ENCODE measurements at regions not wholly inside any gene's neighbourhood (a gene's known extent, or its start where the extent isn't known, plus 50 kb on each side); places are given as distances from the start of the nearest gene placed in this dataset.

DNA sequence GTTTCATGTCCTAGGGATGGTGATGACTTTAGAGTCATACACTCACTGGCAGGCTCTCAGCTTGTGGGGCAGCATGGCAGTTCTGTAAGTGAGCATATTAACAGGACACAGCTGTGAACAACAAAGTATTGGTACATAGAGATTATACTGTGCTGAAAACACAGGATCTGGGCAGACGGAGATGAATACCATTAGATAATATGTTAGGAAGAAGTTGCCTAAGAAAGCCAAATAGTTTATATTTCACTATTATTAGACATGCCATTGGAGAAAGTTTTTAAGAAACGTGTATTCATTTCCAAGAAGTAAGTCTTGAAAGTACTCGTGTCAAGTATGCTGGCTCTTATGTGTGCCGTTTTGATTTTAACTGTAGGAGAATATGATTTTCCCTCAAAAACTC, 274.5 kb downstream of the INHBA start:
- H3K4me2 ChIP-seq (ENCODE audit: low read length), result no peak overlapping the region
- POLR2A ChIA-PET, result interaction anchor here (0.9 kb wide), 1 partner anchor 25 kb away, joined by 3 read pairs; no protein-coding TSS in a partner anchor
- no peak for TF ChIP-seq EZH2phosphoT487 (IDR thresholded peaks at IDR 0.05; ENCODE audit: borderline replicate concordance, low read depth, low read length)
- TF ChIP-seq, protein P1, sequence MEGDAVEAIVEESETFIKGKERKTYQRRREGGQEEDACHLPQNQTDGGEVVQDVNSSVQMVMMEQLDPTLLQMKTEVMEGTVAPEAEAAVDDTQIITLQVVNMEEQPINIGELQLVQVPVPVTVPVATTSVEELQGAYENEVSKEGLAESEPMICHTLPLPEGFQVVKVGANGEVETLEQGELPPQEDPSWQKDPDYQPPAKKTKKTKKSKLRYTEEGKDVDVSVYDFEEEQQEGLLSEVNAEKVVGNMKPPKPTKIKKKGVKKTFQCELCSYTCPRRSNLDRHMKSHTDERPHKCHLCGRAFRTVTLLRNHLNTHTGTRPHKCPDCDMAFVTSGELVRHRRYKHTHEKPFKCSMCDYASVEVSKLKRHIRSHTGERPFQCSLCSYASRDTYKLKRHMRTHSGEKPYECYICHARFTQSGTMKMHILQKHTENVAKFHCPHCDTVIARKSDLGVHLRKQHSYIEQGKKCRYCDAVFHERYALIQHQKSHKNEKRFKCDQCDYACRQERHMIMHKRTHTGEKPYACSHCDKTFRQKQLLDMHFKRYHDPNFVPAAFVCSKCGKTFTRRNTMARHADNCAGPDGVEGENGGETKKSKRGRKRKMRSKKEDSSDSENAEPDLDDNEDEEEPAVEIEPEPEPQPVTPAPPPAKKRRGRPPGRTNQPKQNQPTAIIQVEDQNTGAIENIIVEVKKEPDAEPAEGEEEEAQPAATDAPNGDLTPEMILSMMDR (conservative IDR thresholded peaks at IDR 0.05; ENCODE audit: low read length), result no peak
- H3K4me3 ChIP-seq (ENCODE audit: low read depth, low read length, poor library complexity, severe bottlenecking), result no peak overlapping the region
- no peaks in the 10 kb centered on the region for H3K79me2 ChIP-seq (ENCODE audit: insufficient read depth, low read depth, low read length)
- no peaks in the 10 kb centered on the region for H3K4me1 ChIP-seq (ENCODE audit: insufficient read depth, low read length, poor library complexity, severe bottlenecking)
- no peak overlapping the region for H3K27ac ChIP-seq (ENCODE audit: low read depth, low read length, poor library complexity, severe bottlenecking)
- no peaks in the 10 kb centered on the region for H3K9me2 ChIP-seq (ENCODE audit: insufficient read depth, low read length)
- no peaks in the 10 kb centered on the region for H4K20me1 ChIP-seq (ENCODE audit: insufficient read depth, low read length)
- H2AFZ ChIP-seq (ENCODE audit: low read length), result no peak overlapping the region
- no peaks in the 10 kb centered on the region for H3K36me3 ChIP-seq (ENCODE audit: insufficient read depth, low read length)
- no peak for DNase-seq (ENCODE audit: low spot score)
- CTCF ChIA-PET (ENCODE audit: unreplicated experiment), result no interaction called here
- intact Hi-C loops (cut with micrococcal nuclease; ENCODE audit: unreplicated experiment), result no loop called here
- no TSS peak for BruUV-seq (replicated peaks)
- H3K9me3 ChIP-seq (ENCODE audit: low read length), result no peaks in the 10 kb centered on the region

- Histone ChIP-seq H2AFZ (ENCODE audit: low read length) (no peak overlapping the region), H3K36me3 (ENCODE audit: insufficient read depth, low read length) (no peaks in the 10 kb centered on the region), H3K4me1 (ENCODE audit: insufficient read depth, low read length, poor library complexity, severe bottlenecking) (no peaks in the 10 kb centered on the region), H3K4me3 (ENCODE audit: low read depth, low read length, poor library complexity, severe bottlenecking) (no peak overlapping the region), H3K79me2 (ENCODE audit: insufficient read depth, low read depth, low read length) (no peaks in the 10 kb centered on the region), H3K9me2 (ENCODE audit: insufficient read depth, low read length) (no peaks in the 10 kb centered on the region), H4K20me1 (ENCODE audit: insufficient read depth, low read length) (no peaks in the 10 kb centered on the region), H3K9me3 (ENCODE audit: low read length) (no peaks in the 10 kb centered on the region), H3K27ac (ENCODE audit: low read depth, low read length, poor library complexity, severe bottlenecking) (no peak overlapping the region), H3K4me2 (ENCODE audit: low read length) (no peak overlapping the region)
- ChIA-PET CTCF (ENCODE audit: unreplicated experiment) (no interaction called here), POLR2A (no interaction called here)
- no TSS peak for BruUV-seq (replicated peaks)
- TF ChIP-seq, protein P1 (conservative IDR thresholded peaks at IDR 0.05; ENCODE audit: low read length), result no peak
- no peak for TF ChIP-seq EZH2phosphoT487 (IDR thresholded peaks at IDR 0.05; ENCODE audit: borderline replicate concordance, low read depth, low read length)
- DNase-seq (ENCODE audit: low spot score), result no peak
- intact Hi-C loops (cut with micrococcal nuclease; ENCODE audit: unreplicated experiment), result no loop called here
These were observed 277.0 kb downstream of the INHBA start for GRCh38 chr7:41425926-41426325.

DNA sequence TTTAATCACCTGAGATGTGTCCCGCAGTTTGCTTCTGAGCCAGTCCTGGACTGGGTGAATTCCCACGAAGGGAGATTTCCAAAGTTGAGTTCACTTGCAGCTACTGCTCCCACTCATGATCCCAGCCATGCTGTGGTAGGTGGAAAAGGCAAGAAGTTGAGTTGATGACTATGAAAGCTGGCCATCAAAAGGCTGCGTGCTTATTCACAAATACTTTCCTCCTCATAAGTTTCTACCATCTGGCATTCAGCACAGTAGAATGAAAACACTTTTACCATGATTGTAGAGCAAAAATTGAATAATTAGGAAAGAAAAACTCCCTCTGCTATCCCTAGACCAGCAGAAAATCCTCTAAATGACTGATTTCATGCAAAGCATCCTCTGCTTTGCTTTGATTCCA, 281.8 kb downstream of the INHBA start:
- no peaks in the 10 kb centered on the region for H3K79me2 ChIP-seq (ENCODE audit: insufficient read depth, low read depth, low read length)
- BruUV-seq (replicated peaks), result no TSS peak
- no peaks in the 10 kb centered on the region for H3K36me3 ChIP-seq (ENCODE audit: insufficient read depth, low read length)
- no peak overlapping the region for H3K4me2 ChIP-seq (ENCODE audit: low read length)
- H3K9me2 ChIP-seq (ENCODE audit: insufficient read depth, low read length), result no peaks in the 10 kb centered on the region
- ChIA-PET CTCF (ENCODE audit: unreplicated experiment) (no interaction called here), POLR2A (interaction anchor here (0.6 to 1.1 kb wide), 2 partner anchors 18 to 239 kb away, joined by 3 read pairs; no protein-coding TSS in a partner anchor)
- H3K4me1 ChIP-seq (ENCODE audit: insufficient read depth, low read length, poor library complexity, severe bottlenecking), result no peaks in the 10 kb centered on the region
- no peak overlapping the region for H2AFZ ChIP-seq (ENCODE audit: low read length)
- DNase-seq (ENCODE audit: low spot score), result no peak
- no peak overlapping the region for H3K27ac ChIP-seq (ENCODE audit: low read depth, low read length, poor library complexity, severe bottlenecking)
- no peak for TF ChIP-seq EZH2phosphoT487 (IDR thresholded peaks at IDR 0.05; ENCODE audit: borderline replicate concordance, low read depth, low read length)
- TF ChIP-seq, protein P1 (conservative IDR thresholded peaks at IDR 0.05; ENCODE audit: low read length), result no peak
- intact Hi-C loops (cut with micrococcal nuclease; ENCODE audit: unreplicated experiment), result no loop called here
- H3K4me3 ChIP-seq (ENCODE audit: low read depth, low read length, poor library complexity, severe bottlenecking), result no peak overlapping the region
- H3K9me3 ChIP-seq (ENCODE audit: low read length), result no peaks in the 10 kb centered on the region
- H4K20me1 ChIP-seq (ENCODE audit: insufficient read depth, low read length), result no peaks in the 10 kb centered on the region
